GM19328 (cell line): ENCODE measurements at regions not wholly inside any gene's neighbourhood (a gene's known extent, or its start where the extent isn't known, plus 50 kb on each side); places are given as distances from the start of the nearest gene placed in this dataset.

Source experiments
- ATAC-seq: cut with Tn5 transposase; IDR thresholded peaks from one replicate; pipeline ENCODE4 v1.9.1; 2021; ENCODE audit warnings: mild to moderate bottlenecking, moderate library complexity; ENCODE audit not compliant: unreplicated experiment

DNA sequence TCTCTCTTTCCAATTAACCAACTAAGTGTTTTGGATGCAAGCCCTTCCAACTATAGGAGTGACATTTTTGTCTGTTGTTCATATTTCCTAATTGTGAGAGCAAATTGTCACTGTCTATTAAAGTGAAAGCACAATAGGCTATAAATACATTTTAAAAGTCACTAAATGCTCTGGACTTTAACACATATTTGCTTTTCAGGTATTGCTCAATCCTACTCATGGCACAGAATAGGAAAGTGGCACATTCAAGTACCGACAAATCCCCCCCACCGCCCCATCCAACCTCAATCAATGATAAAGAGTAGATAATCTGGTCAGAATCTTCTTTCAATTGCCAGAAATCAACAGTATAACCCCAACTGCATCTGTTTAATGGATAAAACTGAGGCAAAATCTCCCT, 419.8 kb downstream of the PLK2 start:
- ATAC-seq, result no peak

DNA sequence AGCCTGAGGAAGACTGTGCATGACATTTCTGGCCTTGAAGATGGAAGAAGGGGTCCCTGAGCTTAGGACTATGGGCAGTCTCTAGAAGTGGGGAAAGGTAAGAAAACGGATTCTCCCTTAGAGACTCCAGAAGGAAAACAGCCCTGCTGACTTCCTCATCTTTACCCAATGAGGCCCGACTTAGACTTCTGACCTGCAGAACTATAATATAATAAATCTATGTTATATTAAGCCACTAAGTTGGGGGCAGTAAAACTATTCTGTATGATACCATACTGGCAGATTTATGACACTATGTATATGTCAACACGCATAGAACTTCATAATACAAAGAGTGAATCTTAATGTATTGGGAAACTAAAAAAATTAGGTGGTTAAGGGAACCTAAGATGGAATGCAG, 422.0 kb downstream of the PLK2 start:
- no peak for ATAC-seq

DNA sequence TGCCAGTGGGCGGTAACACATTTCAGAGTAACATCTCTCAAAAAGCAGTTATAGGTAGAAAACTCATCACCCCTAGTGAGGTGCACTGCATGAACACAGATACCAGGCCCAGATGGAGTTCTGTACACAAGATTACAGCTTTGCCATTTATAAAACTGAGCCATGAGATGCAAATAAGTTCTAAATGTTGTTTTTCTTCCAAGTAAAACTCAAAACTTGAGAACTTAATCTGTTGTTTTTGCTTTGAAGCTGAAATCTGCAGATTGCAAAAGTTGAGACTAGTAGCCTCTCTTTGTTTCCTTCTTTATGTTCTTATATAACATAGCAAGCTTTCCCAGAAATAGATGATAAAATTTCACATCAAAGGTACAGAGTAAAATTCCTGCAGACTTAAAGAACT, 434.1 kb downstream of the PLK2 start:
- no peak for ATAC-seq

DNA sequence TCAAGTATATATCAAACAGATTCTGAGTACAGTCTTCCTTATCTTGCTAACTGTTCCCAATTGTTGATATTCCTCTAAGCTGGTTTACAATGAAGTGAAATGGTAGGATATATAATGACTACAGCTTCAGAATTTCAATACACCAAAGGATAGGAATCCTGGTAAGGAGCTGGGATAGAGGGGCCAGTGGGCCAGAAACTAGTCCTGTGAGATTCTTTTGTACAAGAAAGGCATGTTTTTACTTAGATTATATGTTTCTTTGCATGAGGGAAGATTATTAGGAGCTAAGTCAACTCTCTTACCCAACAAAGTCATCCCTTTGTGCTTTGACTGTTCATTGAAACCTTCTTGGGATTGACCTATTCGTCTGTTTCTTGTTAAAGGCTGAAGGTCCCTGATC, 435.7 kb downstream of the PLK2 start:
- no peak for ATAC-seq

DNA sequence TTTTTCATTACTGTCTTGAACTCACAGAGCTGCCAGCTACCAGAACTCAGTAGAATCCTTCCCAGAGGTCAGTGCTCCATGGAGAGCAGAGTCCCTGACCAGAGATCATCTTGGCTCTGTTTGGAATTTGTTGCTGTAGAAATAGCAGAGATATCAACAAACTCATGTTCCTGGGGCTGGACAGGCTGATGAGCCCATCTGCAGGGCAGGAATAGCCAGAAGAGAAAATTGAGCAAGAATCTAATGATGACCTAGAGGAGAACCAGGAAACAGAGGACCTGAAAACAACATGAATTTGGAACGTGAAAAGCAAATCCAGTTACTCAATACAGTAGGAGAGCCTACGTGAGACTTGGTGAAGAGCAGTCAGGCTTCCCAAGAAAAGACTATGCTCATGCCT, 437.8 kb downstream of the PLK2 start:
- no peak for ATAC-seq

DNA sequence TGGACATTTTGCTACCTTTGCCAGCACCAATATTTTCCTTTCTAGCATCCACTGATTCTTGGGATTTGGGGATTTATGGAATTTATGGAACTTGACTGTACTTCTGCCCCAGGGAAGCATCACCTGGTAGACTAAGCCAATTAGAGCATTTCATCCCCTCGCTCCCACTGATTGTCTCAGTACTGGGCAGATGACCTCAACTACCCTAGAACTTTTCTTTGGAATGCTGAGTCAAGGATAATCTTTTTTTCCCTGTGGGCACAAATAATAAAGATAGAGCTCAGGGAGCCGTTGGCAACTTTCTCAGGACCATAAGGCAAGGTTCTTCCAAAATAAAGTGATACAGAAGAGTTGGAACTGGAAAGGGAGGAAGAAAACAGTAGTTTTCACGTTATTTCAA, 438.4 kb downstream of the PLK2 start:
- ATAC-seq, result no peak

DNA sequence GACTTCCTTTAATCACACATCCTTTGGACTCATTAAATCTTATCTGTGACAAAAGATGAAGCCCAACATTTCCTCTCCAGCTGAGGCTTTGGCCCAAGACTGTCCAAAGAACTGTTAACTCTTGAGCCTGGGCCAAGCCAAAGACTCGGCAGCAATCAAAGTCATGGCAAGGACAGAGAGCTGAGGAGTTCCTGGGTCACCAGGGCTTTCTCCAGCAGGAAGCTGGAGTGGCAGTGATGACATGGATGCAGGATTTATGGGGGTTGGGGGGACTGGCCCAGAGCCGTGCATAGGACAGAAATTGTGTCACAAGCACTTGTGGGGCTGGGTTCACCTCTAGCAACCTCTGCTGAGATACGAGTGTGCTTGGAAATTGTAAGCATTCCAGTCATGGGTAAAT, 440.3 kb downstream of the PLK2 start:
- no peak for ATAC-seq

DNA sequence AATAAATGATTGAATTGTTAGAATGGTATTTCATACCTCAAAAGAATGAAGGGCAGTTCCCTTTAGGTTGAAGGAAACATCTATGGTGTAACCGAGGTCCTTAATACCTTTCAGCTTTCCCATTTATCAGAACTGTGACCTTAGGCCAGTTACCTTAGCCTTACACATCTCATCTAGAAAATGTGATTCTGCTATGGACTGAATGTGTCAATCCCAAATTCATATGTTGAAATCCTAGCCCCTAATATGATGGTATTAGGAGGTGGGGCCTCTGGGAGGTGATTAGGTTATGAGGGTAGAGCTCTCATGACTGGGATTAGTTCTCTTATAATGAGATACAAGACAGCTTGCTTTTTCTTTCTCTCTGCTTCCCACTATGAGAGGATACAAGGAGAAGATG, 441.9 kb downstream of the PLK2 start:
- ATAC-seq, result no peak

DNA sequence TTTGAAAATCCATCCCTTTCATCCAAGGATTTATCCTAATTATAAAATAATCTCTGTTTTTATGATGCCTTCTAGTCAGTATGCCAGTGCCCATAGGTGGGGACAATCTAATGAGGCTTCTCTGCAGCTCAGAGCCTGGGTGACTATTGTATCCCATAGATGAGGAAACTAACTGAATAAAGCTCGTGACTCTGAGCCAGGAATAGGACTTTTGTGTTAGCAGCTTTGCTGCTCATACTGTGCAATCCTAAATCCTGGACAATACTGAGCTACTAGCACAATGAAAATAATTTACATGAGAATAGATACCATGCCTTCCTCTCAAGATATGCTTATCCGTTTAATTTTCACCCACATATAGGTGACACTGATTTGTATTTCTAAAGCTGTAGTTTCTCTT, 443.0 kb downstream of the PLK2 start:
- no peak for ATAC-seq

DNA sequence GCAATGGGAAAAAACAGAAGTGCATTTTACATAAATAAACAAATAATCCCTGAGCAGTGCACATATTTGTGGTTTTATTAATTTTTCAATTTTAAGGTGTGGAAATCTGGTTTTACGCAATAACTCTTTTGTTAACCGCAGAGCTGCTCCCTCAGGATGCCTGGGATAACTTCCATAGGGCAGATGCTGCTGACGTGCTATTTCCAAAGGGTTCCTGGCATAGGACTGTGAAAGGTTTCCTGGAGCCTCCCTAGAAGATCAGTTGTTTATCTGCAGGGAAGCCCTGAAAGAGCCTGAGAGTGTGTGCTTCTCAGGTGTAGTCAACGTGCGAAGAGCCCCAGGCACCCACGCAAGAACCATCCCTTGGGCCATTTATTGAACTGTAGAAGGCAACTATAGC, 443.5 kb downstream of the PLK2 start:
- no peak for ATAC-seq

DNA sequence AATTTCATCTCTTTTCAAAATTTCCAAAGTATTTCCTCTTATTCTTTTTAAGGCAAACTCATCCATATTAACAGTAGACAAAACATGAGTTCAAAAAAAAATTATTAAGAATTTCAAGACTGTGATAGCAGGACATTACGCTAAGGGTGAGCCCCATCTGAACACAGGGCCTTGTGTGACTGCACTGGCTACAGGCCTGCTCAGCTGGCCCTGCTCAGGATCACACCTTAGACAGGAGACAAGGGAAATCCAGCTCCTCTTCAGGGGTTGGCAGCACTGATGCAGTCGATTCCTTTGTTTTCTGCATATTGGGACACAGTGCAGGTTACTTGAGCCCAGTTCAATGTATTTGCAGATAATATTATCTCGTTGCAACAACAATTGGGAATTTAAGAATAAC, 444.7 kb downstream of the PLK2 start:
- ATAC-seq, result no peak

DNA sequence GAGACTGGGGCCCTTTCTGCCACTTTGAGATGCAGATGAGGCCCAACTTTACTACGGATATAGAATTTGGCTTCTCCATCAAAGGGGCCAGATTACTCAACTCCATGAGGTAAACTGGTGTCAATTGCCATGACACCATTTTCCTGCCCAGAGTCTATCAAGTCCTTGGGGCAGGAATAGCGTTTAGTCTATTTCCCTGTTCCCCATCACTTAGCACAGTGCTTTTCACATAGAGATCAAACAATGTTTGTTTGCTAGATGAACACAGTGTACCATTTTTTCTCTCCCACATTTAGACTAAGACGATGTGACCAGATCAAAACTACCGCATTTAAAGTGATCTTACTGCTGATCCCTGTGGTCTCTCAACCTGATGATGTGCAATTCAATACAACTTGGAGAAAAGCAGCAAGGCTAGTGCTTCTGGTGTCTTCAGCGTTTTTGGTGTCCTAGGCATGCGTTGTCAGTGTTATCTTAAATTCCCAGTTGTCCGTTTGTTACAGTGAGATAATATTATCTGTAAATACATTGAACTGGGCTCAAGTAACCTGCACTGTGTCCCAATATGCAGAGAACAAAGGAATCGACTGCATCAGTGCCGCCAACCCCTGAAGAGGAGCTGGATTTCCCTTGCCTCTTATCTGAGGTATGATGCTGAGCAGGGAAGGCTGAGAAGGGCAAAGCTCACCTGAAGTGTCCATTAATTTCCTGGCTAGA, 446.2 kb downstream of the PLK2 start:
- no peak for ATAC-seq

DNA sequence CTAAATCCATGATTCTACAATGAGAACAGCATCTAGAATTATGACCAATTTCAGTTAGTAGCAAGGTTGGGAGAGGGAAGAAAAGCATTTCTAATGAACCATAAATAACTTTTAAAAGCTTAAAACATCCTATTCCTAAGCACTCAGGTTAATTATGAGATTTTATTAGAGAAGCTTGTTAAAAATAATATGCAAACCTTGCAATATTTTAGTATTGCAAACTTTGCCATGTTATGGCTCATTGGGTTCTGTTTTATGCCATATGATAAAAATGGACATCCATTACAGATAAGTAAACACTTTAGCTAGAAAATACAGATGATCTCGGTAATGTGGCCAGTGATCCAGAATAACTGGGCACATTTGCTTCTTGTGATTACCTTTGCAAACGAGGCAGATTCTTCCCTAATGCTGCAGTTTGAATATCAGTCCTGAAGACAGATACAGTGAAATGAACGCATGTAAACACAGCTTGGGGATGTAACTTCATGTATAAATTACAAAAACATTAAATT, 447.0 kb downstream of the PLK2 start:
- ATAC-seq, result no peak

DNA sequence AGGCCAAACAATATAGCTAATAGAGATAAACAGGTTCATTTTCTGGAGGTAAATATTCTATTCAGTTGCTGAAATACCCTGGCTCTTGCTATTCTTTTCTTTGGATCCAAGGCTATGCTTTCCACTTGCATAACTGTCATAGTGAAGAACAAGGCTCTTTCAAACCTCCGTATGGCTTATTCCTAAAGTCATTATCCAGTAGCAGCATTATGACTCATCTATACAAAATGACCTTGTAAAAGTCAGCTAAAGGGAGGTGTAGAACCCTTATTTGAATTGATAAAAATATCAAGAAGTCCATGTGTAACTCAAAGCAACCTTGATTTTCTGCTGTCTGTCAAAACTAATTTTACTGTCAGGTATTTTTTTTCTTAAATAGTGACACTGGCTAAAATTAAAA, 447.8 kb downstream of the PLK2 start:
- no peak for ATAC-seq

DNA sequence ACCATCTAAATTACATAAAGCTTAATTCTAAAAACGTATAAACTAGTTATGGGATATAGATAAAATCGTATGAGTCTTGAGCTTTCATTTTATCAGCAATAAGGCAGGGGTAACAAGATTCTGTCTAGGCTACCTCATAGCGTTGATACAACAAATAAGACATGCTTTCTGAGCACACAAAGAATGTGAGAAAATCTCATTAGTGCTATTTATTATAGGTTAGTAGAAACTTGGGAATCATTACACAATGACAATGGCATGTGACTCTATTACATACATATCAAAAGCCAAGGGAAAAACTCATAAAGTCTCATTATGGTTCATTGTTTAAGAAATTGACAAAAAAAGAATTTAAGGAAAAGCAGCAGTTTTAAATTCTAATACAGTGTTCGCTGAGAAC, 448.6 kb downstream of the PLK2 start:
- no peak for ATAC-seq

DNA sequence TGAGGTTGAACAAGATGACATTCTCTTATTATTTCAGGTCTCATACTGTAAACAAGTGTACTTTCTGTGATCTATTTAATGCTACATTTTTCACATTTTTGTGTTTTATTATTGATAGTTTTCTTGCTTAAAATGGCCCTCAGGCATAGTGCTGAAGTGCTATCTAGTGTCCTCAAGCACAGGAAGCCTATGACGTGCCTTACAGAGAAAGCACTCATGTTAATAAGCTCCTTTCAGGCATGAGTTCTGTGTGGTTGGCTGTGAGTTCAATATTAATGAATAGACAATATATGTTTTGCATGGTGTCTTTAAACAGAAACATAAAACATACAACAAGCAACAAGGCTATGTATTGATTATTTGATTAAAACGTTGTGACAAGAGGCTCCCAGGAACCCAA, 450.1 kb downstream of the PLK2 start:
- no peak for ATAC-seq

DNA sequence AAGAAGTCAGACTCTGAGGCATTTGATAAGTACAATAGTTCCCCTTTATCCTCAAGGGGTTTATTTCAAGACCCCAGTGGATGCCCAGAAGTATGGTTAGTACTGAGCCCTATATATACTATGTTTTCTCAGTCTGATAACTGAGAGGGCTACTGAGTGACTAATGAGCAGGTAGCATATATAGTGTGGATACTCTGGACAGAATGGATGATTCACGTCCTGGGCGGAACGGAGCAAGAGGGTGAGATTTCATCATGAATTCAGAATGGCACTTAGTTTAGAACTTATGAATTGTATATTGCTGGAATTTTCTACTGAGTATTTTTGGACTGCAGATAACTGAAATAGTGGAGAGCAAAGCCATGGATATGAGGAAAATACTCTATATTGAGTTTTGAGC, 457.6 kb downstream of the PLK2 start:
- ATAC-seq, result no peak

DNA sequence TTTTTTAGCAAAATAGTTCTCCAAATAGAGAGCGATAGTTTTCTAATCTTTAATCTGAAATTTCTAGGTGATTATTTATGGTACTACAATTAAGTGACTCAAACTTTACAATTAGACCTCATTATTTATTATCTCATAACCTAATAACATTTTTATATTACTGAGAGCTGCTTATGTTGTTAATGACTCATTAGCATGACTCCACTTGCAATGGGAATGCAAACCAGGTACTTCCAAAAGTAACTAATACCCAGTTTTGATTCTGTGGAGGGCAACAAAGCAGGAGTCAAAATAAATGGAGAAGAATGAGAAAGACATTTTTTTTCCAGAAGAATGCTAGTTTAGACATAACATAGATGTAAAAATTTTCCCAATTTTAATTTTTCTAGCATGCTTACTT, 466.0 kb downstream of the PLK2 start:
- no peak for ATAC-seq

DNA sequence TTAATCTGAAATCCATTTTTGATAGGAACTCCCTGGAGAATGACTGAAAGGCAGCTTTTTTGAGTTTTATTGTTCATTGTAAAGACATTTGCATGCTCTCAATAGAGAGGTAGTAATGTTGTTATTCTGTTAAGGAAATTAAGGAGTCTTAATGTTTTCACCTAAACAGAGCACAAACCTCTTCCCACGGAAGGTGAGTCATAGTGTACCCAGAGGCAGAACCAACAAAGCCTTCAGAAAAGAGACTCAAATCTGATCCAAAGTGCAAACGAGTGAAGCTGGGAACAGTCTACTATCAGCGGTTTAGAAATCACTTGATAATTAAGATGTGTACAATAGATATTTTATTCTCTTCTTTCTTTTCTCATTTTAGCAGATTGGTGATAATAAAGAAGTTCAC, 470.5 kb downstream of the PLK2 start:
- ATAC-seq, result no peak

DNA sequence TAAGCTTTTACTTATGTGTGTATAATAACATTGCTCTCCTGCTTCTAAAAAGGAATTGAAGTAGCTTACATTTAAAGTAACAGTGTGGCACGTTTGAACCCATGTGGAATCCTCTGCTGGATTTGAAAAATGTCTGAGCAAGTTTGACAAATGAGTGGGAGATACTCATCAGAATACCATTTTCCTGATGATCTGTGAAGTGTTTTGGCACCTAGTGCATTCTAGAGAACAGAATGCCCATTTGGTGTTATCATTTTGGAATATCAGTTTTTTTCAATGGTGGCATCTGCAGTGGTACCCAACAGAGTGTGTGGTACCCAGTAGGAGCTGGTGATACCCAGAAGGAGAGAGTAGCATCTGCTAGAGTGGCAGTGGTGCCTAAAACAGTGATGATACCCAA, 471.1 kb downstream of the PLK2 start:
- ATAC-seq, result no peak

DNA sequence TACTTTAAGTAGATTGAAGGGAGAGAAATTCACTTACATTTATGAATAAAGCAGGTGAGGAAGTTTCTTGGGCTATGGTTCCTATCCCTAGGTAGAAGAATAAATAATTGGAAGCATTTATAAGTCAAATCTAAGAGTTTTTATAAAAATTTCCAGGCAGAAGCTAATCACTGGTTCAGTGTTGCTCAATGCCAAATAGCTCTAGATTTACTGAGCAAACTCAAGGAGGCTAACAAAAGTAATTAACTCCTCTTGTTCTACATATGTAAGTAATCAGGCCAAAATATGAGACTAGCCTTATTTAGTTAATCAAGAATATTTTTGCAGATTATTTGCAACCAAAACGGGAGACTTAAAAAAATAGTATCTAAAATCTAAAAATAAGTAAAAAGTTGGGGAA, 472.3 kb downstream of the PLK2 start:
- ATAC-seq, result no peak

DNA sequence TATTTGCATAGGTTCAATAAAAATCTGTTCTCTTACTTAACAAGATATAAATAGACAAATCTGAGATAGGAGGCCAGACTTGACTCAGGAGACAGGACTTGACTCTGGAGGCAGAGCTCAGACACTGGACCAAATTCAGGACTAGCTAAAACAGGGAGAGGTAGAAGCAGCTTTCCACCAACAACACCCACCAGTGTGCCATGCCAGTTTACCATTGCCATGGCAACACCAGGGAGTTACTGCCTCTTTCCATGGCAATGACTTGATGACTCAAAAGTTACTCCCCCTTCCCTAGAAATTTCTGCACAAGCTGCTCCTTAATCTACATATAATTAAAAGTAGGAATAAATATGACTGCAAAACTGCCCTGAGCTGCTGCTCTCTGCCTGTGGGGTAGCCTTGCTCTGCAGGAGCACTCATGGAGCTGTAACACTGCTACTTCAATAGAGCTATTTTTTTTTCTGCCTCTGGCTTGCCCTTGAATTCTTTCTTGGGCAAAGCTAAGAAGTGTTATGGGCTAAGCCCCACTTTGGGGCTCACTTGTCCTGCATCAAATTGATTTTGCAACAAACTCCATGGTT, 473.0 kb downstream of the PLK2 start:
- no peak for ATAC-seq

DNA sequence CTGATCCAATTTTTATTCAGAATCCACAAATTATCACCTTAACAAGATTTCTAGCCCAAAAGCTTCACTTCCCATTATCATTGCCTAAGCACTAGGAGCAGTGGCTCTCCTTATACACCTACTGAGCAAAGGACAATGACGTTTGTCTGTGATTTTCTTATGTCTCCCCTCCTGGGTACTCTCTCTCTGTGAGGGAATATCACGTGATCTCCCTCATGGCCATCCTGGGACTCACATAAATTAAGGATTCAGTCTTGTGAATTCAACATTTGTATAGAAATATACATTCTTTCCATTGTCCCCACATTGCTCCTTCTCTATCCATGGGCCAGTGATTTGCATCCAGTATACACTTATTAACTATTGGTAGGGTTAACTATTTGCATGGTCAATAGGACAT, 476.5 kb downstream of the PLK2 start:
- ATAC-seq, result no peak
